ENCODE measurements at regions not wholly inside any gene's neighbourhood (a gene's known extent, or its start where the extent isn't known, plus 50 kb on each side); places are given as distances from the start of the nearest gene placed in this dataset.

- intact Hi-C loops (cut with DNase I), result no loop called here
- Histone ChIP-seq H3K36me3 (ENCODE audit: insufficient read depth in 1 of 2, low read depth in 1 of 2) (no peaks in the 10 kb centered on the region), H3K4me1 (no peaks in the 10 kb centered on the region), H3K4me3 (no peak overlapping the region), H3K27me3 (ENCODE audit: insufficient read depth in 3 of 3, low read length in 2 of 3) (no peaks in the 10 kb centered on the region), H3K27ac (no peak overlapping the region), H3K9me3 (no peaks in the 10 kb centered on the region)
- no peak for TF ChIP-seq CTCF (IDR thresholded peaks at IDR 0.05)
- DNase-seq (no peak), ATAC-seq (no peak)
- WGBS, 3 donors, result 95 to 96% (median 95%) methylated on average over 4 of the region's 4 CpGs
Observed at GRCh38 chr6:66689608-66690007, 982.6 kb upstream of the EYS start.

GRCh38 chr6:66687611-66688140 is 980.6 kb upstream of the EYS start:
- no peaks in the 10 kb centered on the region for H3K27me3 ChIP-seq (ENCODE audit: insufficient read depth in 3 of 3, low read length in 2 of 3)
- H3K9me3 ChIP-seq, result no peaks in the 10 kb centered on the region
- TF ChIP-seq CTCF (IDR thresholded peaks at IDR 0.05), result no peak
- DNase-seq (no peak), ATAC-seq (no peak)
- intact Hi-C loops (cut with DNase I), result no loop called here
- no peaks in the 10 kb centered on the region for H3K4me1 ChIP-seq
- 70 to 79% (median 74%) methylated on average over 3 of the region's 3 CpGs for WGBS, 3 donors
- no peak overlapping the region for H3K27ac ChIP-seq
- H3K4me3 ChIP-seq, result no peak overlapping the region
- H3K36me3 ChIP-seq (ENCODE audit: insufficient read depth in 1 of 2, low read depth in 1 of 2), result no peaks in the 10 kb centered on the region

- WGBS, 3 donors, result 40 to 64% (median 42%) methylated on average over 5 of the region's 5 CpGs
- Histone ChIP-seq H3K4me3 (no peak overlapping the region), H3K27ac (no peak overlapping the region), H3K36me3 (ENCODE audit: insufficient read depth in 1 of 2, low read depth in 1 of 2) (no peaks in the 10 kb centered on the region), H3K4me1 (no peaks in the 10 kb centered on the region), H3K27me3 (ENCODE audit: insufficient read depth in 3 of 3, low read length in 2 of 3) (no peaks in the 10 kb centered on the region), H3K9me3 (no peaks in the 10 kb centered on the region)
- no peak for TF ChIP-seq CTCF (IDR thresholded peaks at IDR 0.05)
- intact Hi-C loops (cut with DNase I), result no loop called here
- DNase-seq, result no peak
- no peak for ATAC-seq
Observed at GRCh38 chr6:66675906-66676305, 968.9 kb upstream of the EYS start.

- H3K27ac ChIP-seq, result no peak overlapping the region
- no peaks in the 10 kb centered on the region for H3K4me1 ChIP-seq
- intact Hi-C loops (cut with DNase I), result no loop called here
- no peak for DNase-seq
- no peaks in the 10 kb centered on the region for H3K36me3 ChIP-seq (ENCODE audit: insufficient read depth in 1 of 2, low read depth in 1 of 2)
- WGBS, 3 donors, result 65 to 85% (median 78%) methylated on average over 4 of the region's 4 CpGs
- H3K9me3 ChIP-seq, result no peaks in the 10 kb centered on the region
- H3K27me3 ChIP-seq (ENCODE audit: insufficient read depth in 3 of 3, low read length in 2 of 3), result no peaks in the 10 kb centered on the region
- no peak overlapping the region for H3K4me3 ChIP-seq
- TF ChIP-seq CTCF (IDR thresholded peaks at IDR 0.05), result no peak
- no peak for ATAC-seq
Observed at GRCh38 chr6:66664112-66664511, 957.1 kb upstream of the EYS start.
